Adipocyte (in vitro differentiated cells): ENCODE measurements at regions not wholly inside any gene's neighbourhood (a gene's known extent, or its start where the extent isn't known, plus 50 kb on each side); places are given as distances from the start of the nearest gene placed in this dataset.

Experiments used
- DNase-seq: peaks from one replicate; pipeline ENCODE4 v3.0.0-alpha.2; 2015; ENCODE audit warnings: low read depth
- H3K27me3 ChIP-seq: replicated peaks from 2 replicates; pipeline ENCODE4 v1.7.0; 2013; ENCODE audit warnings: mild to moderate bottlenecking, low read length, moderate library complexity; ENCODE audit not compliant: control insufficient read depth, insufficient read depth
- H3K36me3 ChIP-seq: 2 replicates; pipeline ENCODE4 v1.7.0; 2013; ENCODE audit warnings: low read length, mild to moderate bottlenecking, moderate library complexity; ENCODE audit not compliant: control insufficient read depth, insufficient read depth, severe bottlenecking
- H3K4me1 ChIP-seq: 2 replicates; pipeline ENCODE4 v1.7.0; 2013; ENCODE audit warnings: mild to moderate bottlenecking, low read length, moderate library complexity; ENCODE audit not compliant: control insufficient read depth, insufficient read depth
- H3K4me3 ChIP-seq: 2 replicates; pipeline ENCODE4 v1.7.0; 2013; ENCODE audit warnings: mild to moderate bottlenecking, low read length, moderate library complexity
- H3K9ac ChIP-seq: 2 replicates; pipeline ENCODE4 v1.7.0; 2013; ENCODE audit warnings: mild to moderate bottlenecking, low read length, moderate library complexity
- H3K9me3 ChIP-seq: 2 replicates; pipeline ENCODE4 v1.7.0; 2013; ENCODE audit warnings: mild to moderate bottlenecking, low read length, moderate library complexity; ENCODE audit not compliant: control insufficient read depth

- H3K9ac ChIP-seq = no peak overlapping the region
- DNase-seq = no peak
Observed at GRCh38 chr2:221876016-221876415, 303.9 kb upstream of the EPHA4 start.

GRCh38 chr2:221874444-221874843, 302.3 kb upstream of the EPHA4 start:
- H3K4me3 ChIP-seq = no peak overlapping the region
- H3K27me3 ChIP-seq = no peaks in the 10 kb centered on the region
- no peak for DNase-seq
- H3K4me1 ChIP-seq = no peaks in the 10 kb centered on the region
- peaks cover 26% of the 10 kb centered on the region for H3K9me3 ChIP-seq
- no peaks in the 10 kb centered on the region for H3K36me3 ChIP-seq
- no peak overlapping the region for H3K9ac ChIP-seq

More at GRCh38 chr2:221876016-221876415, 303.9 kb upstream of the EPHA4 start:
- H3K4me3 ChIP-seq = no peak overlapping the region
- no peaks in the 10 kb centered on the region for H3K27me3 ChIP-seq
- no peaks in the 10 kb centered on the region for H3K36me3 ChIP-seq
- peaks cover 18% of the 10 kb centered on the region for H3K9me3 ChIP-seq
- H3K4me1 ChIP-seq = no peaks in the 10 kb centered on the region

GRCh38 chr2:221857719-221858118, 285.6 kb upstream of the EPHA4 start:
- no peak overlapping the region for H3K4me3 ChIP-seq

GRCh38 chr2:221853297-221853696, 281.2 kb upstream of the EPHA4 start:
- peaks cover 5% of the 10 kb centered on the region for H3K4me1 ChIP-seq
- no peak for DNase-seq
- H3K9me3 ChIP-seq = no peaks in the 10 kb centered on the region
- no peak overlapping the region for H3K9ac ChIP-seq
- H3K36me3 ChIP-seq = no peaks in the 10 kb centered on the region
- no peak overlapping the region for H3K4me3 ChIP-seq
- H3K27me3 ChIP-seq = peaks cover 2% of the 10 kb centered on the region

More at GRCh38 chr2:221857719-221858118, 285.6 kb upstream of the EPHA4 start:
- Histone ChIP-seq H3K27me3 (peaks cover 2% of the 10 kb centered on the region), H3K9ac (no peak overlapping the region), H3K4me1 (no peaks in the 10 kb centered on the region), H3K36me3 (no peaks in the 10 kb centered on the region), H3K9me3 (peaks cover under 1% of the 10 kb centered on the region)
- DNase-seq = no peak

- Histone ChIP-seq H3K36me3 (no peaks in the 10 kb centered on the region), H3K4me3 (no peak overlapping the region), H3K4me1 (peaks cover 5% of the 10 kb centered on the region), H3K9me3 (no peaks in the 10 kb centered on the region), H3K9ac (no peak overlapping the region), H3K27me3 (peaks cover 2% of the 10 kb centered on the region)
- no peak for DNase-seq
Observed at GRCh38 chr2:221851531-221852045, 279.5 kb upstream of the EPHA4 start.

- DNase-seq = no peak
- H3K4me1 ChIP-seq = peaks cover 7% of the 10 kb centered on the region
- no peaks in the 10 kb centered on the region for H3K36me3 ChIP-seq
- H3K27me3 ChIP-seq = no peaks in the 10 kb centered on the region
- H3K9me3 ChIP-seq = no peaks in the 10 kb centered on the region
- no peak overlapping the region for H3K4me3 ChIP-seq
- H3K9ac ChIP-seq = no peak overlapping the region
Observed at GRCh38 chr2:221850076-221850475, 278.0 kb upstream of the EPHA4 start.

- Histone ChIP-seq H3K4me1 (peaks cover 11% of the 10 kb centered on the region), H3K4me3 (no peak overlapping the region), H3K9me3 (no peaks in the 10 kb centered on the region), H3K27me3 (no peaks in the 10 kb centered on the region), H3K36me3 (no peaks in the 10 kb centered on the region), H3K9ac (no peak overlapping the region)
- DNase-seq = no peak
Observed at GRCh38 chr2:221848286-221848685, 276.2 kb upstream of the EPHA4 start.

GRCh38 chr2:221845021-221845365, 272.9 kb upstream of the EPHA4 start:
- peaks cover 6% of the 10 kb centered on the region for H3K4me1 ChIP-seq
- H3K4me3 ChIP-seq = no peak overlapping the region
- no peak overlapping the region for H3K9ac ChIP-seq
- H3K27me3 ChIP-seq = no peaks in the 10 kb centered on the region
- no peaks in the 10 kb centered on the region for H3K36me3 ChIP-seq
- DNase-seq = peak; percentile 2
- no peaks in the 10 kb centered on the region for H3K9me3 ChIP-seq

GRCh38 chr2:221844212-221845020, 272.3 kb upstream of the EPHA4 start:
- Histone ChIP-seq H3K4me1 (peaks cover 6% of the 10 kb centered on the region), H3K4me3 (no peak overlapping the region), H3K9me3 (no peaks in the 10 kb centered on the region), H3K36me3 (no peaks in the 10 kb centered on the region), H3K27me3 (no peaks in the 10 kb centered on the region), H3K9ac (no peak overlapping the region)
- no peak for DNase-seq

- Histone ChIP-seq H3K27me3 (peaks cover 5% of the 10 kb centered on the region), H3K9ac (no peak overlapping the region), H3K4me3 (no peak overlapping the region), H3K36me3 (no peaks in the 10 kb centered on the region), H3K9me3 (no peaks in the 10 kb centered on the region), H3K4me1 (no peaks in the 10 kb centered on the region)
- peak; percentile 4 for DNase-seq
Observed at GRCh38 chr2:221836095-221836494, 264.0 kb upstream of the EPHA4 start.

- Histone ChIP-seq H3K4me1 (no peaks in the 10 kb centered on the region), H3K36me3 (no peaks in the 10 kb centered on the region), H3K9me3 (no peaks in the 10 kb centered on the region), H3K27me3 (peaks cover 5% of the 10 kb centered on the region), H3K9ac (no peak overlapping the region), H3K4me3 (no peak overlapping the region)
- no peak for DNase-seq
Observed at GRCh38 chr2:221833966-221834365, 261.9 kb upstream of the EPHA4 start.
